ENCODE measurements at regions not wholly inside any gene's neighbourhood (a gene's known extent, or its start where the extent isn't known, plus 50 kb on each side); places are given as distances from the start of the nearest gene placed in this dataset.

- TF ChIP-seq CTCF (conservative IDR thresholded peaks at IDR 0.05 in 1 of 2, IDR thresholded peaks at IDR 0.05 in 1 of 2; ENCODE audit: low read depth in 1 of 2, low read length in 2 of 2) (no peak), EZH2 (IDR thresholded peaks at IDR 0.05; ENCODE audit: low read length, missing control alignments) (no peak)
Measured at GRCh38 chr2:78077633-78078032, 555.5 kb upstream of the LRRTM4 start.
